Fibroblast of skin of right biceps (primary cell): ENCODE measurements at regions not wholly inside any gene's neighbourhood (a gene's known extent, or its start where the extent isn't known, plus 50 kb on each side); places are given as distances from the start of the nearest gene placed in this dataset.
A peak's percentile ranks its signal among the peaks of the same experiment; 100 is the strongest.

ENCODE experiments used
- DNase-seq: peaks from one replicate; pipeline ENCODE4 v3.0.0-alpha.2; 2013

DNA sequence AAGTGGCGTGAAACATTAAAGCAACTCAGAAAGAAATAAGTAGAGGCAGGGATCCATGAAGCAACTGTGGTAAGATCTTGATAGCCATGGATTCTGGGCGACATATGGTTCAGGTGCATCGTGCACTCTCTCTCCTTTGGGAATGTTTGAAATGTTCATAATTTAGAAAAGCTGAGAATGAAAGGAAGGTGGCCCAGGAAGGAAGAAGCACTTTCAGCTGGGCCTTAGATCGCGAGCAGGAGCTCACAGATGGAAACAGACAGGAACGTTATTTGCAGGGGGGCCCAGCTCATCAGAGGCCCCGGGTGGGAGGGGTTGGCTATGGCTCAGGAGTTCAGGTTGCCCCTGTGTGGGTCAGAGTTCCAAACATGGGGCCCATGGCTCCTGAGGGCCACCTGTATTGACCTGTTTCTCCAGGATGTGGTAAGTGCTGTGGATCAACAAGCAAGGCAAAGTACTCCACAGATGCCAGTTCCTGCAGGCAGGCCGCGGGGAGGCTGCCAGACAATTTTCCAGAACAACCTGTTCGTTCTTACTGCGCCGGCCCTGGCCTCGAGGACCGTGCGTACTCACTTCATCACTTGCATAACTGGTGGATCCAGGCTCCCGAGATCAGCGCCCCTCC, 253.2 kb downstream of the TOMM20 start:
- no peak for DNase-seq

DNA sequence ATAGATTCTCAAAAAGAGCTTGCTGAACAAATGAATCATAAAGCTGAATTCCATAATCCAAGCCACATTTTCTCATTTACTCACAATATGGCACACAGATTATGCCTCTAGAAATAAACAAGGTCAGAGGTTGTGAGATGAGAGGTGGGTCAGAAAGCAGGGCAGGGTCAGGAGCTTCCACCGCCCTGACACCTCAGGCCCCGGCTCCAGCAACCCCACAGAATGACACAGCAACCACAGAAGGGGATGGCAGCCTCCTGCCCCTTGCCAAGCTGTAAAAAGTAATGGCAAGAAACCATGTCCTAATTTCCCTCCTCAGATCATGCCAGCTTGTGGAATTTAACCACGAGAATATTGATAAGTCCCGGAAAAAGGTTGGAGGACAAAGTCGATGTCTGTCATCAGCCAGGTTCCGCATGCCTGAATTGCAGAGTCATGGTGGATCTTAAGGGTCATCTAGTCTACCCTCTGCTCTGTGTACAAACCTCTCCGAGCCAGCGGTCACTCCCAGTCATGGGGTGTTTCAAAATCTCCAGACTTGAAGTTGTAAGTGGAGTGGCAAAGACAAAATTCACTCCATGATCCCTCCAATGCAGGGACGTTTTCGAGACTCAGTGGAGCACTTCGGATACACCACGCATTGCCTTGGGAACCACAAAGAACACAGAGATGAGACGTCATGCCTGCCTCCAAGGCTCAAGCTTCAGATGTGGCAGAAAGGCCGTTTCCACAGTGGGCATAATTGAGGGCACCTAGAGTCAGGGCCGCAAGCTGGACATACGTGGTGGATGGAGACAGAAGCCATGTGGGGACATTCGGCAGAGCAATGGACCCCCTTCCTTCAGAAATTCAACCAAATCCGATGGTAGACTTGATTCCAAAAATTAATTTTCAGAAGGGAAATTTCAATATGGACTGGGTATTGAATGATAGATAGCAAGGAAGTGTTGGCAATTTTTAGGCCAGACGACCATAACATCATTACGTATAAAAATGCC, 254.0 kb downstream of the TOMM20 start:
- no peak for DNase-seq

DNA sequence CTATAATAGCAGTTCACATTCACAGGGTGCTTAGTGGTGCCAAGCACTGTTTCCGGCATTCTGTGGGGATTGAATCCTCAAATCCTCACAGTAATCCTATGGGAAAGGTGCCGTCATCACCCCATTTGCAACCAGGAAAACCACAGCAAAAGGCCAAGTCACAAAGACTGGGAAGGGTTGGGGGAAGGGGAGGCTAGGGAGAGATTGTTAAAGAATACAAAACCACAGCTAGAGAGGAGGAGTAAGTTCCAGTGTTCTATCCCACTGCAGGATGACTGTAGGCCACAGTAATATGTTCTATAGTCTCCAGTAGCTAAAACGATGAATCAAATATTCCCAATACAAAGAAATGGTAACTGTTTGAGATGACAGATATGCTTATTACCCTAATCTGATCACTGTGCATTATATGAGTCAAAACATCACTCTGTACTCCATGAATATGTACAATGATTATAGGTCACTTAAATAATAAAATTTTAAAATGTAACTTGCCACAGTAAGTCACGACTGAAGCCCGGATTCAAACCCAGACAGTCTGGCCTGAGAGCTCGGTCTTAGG, 256.8 kb downstream of the TOMM20 start:
- peak; percentile 97 for DNase-seq

DNA sequence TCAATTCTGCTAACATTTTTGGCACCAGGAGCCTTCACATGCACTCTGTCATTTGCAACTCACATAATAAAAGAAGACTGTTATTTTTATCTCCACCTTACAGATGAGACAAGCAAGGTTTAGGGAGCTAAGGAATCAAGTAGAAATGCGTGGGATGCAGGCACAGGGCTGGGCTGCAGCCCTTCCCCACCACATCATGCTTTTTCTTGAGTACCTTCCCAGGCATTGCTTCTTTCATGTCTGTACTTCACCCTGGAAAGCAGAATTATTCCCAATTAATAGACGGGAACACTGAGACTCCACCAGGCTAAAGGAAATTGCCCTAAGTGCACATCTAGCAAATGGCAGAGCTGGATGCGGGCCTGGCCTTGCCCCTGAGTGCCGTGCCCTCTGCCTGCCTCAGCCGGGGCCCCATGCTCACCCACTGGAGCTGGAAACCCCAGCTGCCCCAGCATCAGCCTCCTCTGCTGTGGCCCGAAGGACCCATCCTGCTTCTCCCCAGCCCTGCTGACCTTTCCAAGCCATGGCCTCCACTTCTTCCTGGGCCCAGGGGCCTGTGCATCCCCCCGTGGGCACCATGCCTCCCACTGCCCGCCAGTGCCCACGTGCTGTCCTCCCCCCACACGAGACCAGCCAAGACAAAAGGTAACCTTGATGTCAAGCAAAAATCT, 257.5 kb downstream of the TOMM20 start:
- DNase-seq = no peak

DNA sequence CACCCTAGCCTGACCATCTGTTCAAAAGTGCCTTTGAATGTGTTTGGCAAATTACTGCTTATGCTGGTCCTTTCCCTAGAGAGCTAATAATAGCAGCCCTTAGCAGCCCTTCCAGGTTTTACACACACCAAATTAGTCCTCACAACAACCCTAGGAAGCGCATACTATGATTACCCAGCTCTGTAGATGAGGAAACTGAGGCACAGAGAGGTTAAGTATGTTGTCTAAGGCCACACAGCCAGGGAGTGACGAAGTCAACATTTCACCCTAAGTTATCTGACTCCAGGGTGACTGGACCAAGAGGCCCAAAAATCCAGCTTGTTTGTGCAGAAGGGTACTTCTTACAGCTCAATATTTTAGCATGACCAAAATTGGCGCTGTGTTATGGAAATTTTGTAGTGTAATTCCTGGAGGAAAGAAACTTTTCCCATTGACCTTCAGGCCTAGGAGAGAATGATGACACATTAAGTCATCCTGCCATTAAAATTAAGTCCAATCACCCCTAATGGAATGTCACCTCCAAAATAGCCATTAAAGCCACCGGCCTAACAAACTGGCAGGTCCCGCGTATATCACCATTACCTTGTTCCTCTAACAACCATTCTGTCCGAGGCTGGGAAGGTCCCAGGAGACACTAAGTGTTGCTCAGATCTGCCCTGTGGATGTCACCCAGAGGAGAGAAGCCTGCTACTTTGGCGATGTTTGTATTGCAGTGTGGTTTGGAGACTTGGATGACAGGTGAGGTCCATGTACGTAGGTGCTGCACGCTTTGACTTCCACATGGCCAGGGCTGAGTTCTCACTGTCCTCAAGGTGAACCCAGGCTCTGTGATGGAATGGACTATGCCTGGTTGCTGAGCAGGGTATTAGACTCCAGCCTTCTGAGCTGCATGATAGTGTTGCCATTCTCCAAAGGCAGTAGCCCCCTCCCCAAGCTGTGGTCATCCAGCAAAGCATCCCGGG, 258.3 kb downstream of the TOMM20 start:
- DNase-seq = no peak

DNA sequence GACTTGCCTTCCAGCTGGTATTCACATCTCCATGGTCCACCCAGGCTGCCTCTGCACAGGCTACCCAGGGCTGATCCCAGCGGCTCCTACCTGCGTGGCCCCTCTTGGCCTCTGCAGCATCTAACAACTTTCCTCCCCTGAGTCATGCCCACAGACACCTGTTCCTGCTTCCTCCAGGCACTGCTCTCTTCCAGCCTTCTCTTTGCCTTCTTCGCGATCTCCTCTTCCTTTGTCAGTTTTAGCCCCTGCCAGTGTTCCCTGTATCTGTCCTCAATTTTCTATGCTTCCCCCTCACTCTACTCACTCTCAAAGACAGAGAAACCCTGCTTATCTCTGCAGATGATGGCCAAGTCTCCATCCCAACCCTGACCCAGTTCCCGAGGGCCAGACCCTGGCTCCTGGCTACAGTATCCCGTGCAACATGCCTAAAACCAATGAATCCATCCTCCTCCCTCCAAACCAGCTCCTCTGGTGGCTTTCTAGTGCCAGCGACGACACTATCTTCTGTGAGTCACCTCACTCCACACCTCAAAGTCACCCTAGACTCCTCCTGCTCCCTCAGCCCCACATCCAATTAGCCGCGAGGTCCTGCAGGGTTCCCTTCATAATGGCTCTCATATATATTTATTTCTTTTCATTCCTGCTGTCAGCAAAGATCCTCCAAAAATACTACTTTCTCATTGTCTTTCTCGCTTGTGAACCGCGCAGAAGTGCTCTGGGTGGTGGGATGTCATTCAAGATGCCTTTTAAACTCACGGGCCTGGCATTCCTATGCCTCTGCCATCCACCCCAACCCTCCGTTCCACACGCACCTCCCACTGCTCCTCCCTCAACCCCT, 259.2 kb downstream of the TOMM20 start:
- DNase-seq = no peak

DNA sequence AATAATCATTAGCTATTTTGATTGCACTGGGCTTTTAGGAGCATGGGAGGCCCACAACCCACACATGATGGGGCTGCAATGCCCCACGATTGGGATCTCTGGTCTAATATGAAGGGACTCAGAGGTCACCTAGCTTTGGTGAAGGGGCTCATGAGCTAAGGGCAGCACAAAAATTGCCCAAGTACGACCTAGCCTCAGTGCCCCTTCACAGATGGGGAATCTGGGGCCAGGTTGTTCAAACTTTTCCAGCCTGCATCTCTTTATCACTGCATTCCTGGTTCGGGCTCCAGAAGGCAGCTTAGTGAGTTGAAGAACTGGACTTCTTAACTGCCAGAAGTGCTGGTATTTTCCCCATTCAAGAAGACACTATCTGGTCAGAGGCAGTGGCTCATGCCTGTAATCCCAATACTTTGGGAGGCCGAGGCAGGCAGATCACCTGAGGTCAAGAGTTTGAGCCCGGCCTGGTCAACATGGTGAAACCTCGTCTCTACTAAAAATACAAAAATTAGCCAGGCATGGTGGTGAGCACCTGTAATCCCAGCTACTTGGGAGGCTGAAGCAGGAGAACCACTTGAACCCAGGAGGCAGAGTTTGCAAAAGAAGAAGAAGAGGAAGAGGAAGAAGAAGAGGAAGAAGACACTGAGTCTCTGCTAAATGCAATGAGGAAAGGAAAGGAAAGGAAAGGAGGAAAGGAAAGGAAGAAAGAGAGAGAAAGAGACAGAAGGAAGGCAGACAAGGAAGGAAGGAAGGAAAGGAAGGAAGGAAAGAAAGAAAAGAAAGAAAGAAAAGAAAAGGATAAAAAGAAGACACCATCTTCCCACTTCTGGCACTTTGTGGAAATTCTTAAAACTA, 258.5 kb upstream of the IRF2BP2 start:
- DNase-seq = no peak

DNA sequence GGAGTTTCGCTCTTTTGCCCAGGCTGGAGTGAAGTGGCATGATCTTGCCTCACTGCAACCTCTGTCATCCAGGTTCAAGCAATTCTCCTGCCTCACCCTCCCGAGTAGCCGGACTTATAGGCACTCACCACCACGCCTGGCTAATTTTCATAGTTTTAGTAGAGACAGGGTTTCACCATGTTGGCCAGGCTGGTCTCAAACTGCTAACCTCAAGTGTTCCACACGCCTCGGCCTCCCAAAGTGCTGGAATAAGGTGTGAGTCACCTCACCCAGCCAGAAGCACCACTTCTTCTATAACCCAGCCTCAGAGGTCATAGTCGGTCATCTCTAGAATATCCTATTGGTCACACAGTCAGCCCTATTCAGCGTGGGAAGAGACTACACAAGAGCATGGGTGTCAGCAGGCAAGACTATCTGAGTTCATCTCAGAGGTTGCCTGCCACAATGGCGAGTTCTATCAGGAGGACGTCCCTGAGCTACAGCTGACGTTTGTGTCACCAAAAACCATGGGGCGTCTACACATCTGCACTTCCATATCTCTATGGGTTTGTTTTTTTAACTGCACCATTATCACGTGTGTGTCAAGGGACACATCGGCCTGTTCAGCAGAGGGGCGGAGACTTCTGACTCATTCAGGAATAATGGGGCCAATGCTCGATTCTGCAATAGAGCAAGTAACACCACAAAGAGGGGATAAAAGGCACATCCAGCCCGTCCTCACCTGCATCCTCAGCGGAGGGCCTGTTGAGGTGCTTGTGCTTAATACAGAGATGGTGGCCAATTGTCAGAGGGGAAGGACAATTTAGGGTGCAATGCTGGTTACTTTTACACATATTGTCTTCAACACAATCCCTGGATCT, 256.3 kb upstream of the IRF2BP2 start:
- DNase-seq = peak; percentile 85

DNA sequence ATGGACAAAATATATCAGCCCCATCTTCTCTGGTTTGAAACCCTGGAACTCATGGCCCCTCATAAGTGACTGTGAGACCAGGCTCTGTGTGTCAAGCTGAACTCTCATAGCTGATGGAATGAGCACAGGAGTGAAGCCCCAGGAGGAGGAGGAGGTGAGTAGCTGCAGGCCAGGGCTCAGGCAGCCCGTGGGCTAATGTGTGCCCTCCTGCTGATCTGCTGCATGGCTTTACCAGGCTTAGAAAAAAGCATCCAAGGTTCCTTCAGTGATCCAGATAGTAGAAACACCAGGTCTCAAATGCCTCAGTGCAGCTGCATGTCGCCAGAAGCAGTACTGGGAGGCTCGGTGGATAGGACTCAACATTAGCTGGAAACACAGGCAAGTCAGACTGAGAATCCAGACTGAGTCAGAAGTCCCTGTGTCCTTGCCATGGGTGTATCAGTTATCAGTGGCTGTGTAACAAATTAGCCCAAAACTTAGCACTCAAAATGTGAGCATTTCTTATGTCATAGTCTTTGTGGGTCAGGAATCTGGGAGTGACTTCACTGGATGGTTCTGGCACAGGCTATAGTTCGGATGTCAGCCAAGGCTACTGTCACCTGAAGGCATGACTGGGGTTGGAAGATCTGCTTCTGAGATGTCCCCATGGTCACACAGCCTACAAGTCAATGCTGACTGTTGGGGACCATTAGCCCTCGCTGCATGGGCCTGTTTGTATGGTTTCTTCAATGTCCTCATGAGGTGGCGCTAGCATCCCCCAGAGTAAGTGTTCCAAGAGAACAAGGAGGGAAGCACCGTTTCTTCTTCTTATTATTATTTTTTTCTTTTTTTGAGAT, 255.4 kb upstream of the IRF2BP2 start:
- DNase-seq = no peak

DNA sequence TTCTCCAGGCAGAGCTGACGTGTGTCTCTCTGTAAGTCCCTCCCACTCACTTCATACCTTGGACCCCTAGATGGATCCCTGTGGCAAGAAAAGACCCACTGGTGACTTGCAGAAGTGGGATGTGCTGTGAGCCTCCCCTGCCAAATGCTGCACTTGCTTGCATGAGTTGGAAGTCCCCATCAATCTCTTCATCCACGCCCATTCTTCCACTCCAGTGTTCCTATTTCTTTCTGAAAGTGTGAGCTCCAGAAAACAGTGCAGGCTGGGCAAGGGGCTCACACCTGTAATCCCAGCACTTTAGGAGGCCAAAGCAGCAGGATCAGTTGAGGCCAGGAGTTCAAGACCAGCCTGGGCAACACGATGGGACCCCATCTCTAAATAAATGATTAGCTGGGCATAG, 254.1 kb upstream of the IRF2BP2 start:
- DNase-seq = no peak

DNA sequence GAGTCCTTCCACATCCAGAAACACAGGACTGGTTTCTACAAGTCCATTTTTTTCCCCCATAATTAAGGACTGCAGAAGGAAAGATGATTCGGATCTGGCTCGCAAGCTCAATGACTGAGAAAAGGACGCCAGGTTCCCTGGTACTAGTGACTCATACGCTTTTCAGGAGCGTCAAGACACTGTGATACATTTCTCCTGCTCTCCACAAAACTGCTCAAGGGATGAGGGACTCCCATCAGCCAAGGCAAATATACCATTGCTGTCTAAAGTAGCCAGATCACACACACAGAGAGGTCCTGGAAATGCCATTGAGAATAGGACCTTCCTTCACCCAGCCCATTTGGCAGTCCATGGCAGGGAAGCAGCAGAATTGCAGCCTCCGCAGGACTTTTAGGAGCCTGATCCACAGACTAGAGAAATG, 253.6 kb upstream of the IRF2BP2 start:
- DNase-seq = peak; percentile 83

DNA sequence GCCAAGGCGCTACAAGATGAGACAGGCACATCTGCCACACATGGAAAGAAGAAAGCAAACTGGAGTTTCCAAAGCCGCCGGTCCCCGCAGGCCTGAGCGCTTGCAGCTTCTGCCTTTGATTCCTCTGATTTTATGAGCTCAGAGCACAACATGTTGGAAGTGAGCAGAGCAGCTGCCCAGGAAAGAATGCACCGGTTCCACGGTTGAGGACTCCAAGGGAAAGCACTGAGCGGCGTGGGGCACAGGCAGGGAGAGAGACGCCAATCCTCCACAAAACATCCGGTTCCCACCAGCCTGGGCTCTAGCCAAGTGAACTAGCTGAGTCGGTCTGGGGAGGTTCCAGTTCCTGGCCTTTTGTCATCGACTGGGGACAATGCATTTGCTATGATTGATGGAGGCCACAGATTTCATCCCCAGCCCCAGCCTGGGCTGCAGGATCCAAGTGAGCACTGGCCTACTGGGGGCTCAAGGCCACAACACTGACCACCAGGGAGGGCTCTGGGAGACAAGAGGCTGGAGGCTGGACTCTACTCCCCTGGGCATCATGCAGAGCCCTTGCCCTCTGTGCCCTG, 253.1 kb upstream of the IRF2BP2 start:
- DNase-seq = peak; percentile 78

DNA sequence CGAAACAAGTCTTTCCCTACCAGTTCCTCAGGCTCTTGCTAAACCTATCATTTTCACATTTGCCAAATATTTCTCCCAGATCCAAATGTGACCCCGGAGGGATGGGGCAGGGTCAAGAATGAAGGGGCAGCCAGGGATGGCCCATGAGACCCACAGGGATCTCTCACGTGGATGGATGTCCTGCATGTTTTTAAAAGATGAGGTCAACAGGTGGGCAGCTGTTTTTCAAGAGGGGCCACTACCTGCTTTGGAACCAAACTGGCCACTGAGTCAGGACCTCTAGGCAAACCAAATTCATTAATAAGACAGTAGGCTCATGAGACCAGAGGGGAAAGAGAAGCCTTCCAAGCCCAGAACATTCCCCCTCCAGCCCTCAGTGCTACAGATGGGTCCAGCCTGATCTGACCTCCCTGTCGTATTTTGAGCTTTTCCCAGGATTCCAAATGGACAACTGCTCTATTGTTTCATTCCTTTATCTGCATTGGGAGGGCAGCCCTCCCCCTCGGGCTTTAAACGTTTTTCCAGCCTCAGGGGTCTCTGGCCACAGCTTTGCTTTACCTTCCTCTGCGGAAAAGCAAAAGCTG, 252.5 kb upstream of the IRF2BP2 start:
- DNase-seq = no peak

DNA sequence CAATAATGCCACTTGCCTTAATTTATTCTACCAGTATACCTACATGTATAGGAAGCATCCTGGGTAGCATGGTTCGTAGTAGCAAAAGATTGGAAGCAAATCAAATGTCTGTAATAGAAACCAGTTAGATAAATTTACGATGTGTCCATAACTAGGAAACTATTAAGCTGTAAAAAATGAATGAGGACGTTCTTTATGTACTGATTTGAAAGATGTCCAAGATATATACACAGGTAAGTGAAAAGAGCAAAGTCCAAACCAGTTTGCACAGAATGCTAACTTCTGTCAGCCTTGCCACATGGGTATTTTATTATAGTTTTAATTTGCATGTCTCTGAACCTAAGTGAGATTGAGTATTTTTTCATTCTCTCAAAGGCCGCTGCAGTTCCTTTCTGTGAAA, 251.8 kb upstream of the IRF2BP2 start:
- no peak for DNase-seq

DNA sequence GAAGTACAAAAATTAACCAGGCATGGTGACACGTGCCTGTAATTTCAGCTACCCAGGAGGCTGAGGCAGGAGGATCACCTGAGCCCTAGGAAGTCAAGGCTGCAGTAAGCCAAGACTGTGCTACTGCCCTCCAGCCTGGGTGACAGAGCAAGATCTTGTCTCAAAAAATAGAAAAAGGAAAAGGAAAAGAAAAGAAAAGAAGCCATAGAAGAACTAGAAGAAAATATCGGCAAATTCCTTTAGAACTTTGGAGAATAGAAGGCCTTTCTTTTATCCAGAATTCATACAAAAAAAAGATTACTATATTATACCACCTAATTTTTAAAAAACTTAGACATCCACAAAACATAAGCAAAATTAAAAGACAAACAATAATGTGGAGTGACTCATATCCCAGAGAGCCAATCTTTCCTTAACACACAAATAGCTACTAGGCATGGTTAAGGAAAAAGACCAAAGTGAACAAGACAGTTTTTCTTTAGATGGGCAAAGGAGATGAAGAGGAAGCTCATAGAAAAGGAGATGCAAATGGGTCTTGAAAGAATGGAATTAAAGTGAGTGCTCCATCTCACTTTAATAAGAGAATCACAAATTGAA, 251.1 kb upstream of the IRF2BP2 start:
- no peak for DNase-seq

DNA sequence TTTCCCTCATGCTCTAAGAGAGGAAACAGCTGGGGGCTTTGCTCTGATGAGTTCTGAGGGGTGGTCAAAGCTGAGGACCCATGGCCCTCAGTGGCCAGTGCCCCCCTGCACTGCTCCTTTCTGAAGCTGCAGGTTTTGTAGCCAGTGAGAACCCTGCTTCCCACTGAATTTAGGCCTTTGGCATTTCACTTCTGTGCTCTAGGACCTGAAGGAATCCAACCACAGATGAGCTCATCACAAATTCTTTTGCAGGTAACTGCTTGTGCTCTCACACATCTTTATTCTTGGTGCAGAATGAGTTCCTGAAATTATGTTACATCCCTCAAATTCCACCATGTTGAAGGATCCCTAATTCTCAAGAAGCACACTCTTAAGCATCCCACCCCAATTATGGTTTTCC, 248.7 kb upstream of the IRF2BP2 start:
- peak; percentile 24 for DNase-seq

DNA sequence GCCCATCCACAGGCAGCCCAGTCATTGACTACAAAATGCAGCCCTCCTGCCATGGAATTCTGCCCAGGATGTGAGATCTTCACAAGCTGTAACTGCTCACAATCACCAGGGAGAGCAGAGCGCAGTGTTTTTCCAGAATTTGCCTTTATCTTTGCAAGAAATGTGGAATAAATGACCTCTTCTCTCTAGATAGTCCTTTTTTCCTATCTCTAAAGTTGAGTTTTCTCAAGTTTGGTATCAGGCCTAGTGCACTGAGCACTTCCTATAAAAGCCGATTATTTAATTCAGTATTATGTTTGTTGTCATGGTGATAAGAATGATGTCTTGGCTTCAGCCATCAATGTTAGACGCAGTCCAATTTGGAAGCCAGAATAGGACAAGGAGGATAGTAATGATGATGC, 246.9 kb upstream of the IRF2BP2 start:
- no peak for DNase-seq
